GM12892 (cell line): ENCODE measurements at regions not wholly inside any gene's neighbourhood (a gene's known extent, or its start where the extent isn't known, plus 50 kb on each side); places are given as distances from the start of the nearest gene placed in this dataset.

ENCODE experiments used
- POLR2A ChIP-seq: IDR thresholded peaks from 2 replicates; pipeline ENCODE4 v1.6.1; 2011; ENCODE audit warnings: low read depth, low read length, control low read depth
- TAF1 ChIP-seq: IDR thresholded peaks from 2 replicates; pipeline ENCODE4 v1.6.1; 2011; ENCODE audit warnings: low read depth, mild to moderate bottlenecking, control low read depth, low read length, borderline replicate concordance

- TF ChIP-seq POLR2A (no peak), TAF1 (no peak)
Measured at GRCh38 chr12:25323581-25323982, 72.9 kb upstream of the KRAS start.
